ENCODE measurements at regions not wholly inside any gene's neighbourhood (a gene's known extent, or its start where the extent isn't known, plus 50 kb on each side); places are given as distances from the start of the nearest gene placed in this dataset.

DNA sequence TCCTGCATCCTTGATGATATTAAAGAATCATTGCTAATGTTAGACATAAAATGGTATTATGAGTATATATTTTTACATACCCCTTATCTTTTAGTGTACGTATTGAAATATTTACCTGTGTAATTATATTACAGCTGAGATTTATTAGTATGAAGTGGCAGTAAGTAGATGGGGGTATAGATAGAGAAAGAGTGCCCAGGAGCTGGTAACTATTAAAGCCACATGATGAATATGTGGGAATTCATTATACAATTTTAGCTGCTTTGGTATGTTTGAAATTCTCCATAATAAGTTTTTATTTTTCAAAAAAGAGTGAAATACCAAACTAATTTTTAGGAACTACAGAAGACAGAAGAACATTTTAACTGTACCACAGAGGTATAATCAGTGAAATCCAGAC, 339.0 kb downstream of the PLPP3 start:
- Histone ChIP-seq H3K9me3 (ENCODE audit: low read length) (peaks cover 9% of the 10 kb centered on the region), H3K79me2 (ENCODE audit: insufficient read depth, low read length) (no peaks in the 10 kb centered on the region), H3K36me3 (replicated peaks in 1 of 2; ENCODE audit: control insufficient read depth in 1 of 2, insufficient read depth in 2 of 2, low read length in 2 of 2) (no peaks in the 10 kb centered on the region), H3K4me1 (ENCODE audit: insufficient read depth, low read length) (peaks cover 17% of the 10 kb centered on the region), H3K4me3 (replicated peaks in 1 of 3; ENCODE audit: insufficient read depth in 1 of 3, low read depth in 2 of 3, low read length in 3 of 3) (no peak overlapping the region), H3K4me2 (ENCODE audit: low read depth, low read length) (no peak overlapping the region), H4K20me1 (ENCODE audit: insufficient read depth, low read length) (no peaks in the 10 kb centered on the region), H2AFZ (ENCODE audit: low read length) (no peak overlapping the region), H3K9ac (ENCODE audit: insufficient read depth, low read depth, low read length) (no peak overlapping the region), H3K27ac (ENCODE audit: extremely low read length, insufficient read depth, low read length) (no peak overlapping the region), H3K27me3 (ENCODE audit: control insufficient read depth in 1 of 2, insufficient read depth in 2 of 2, low read length in 2 of 2) (no peaks in the 10 kb centered on the region)
- intact Hi-C loops (cut with micrococcal nuclease; ENCODE audit: unreplicated experiment): no loop called here
- ATAC-seq: no peak
- no peak for DNase-seq (ENCODE audit: low spot score)
- BruUV-seq (replicated peaks): no TSS peak
- CTCF ChIA-PET (ENCODE audit: low intra/inter-chr PET ratio, low total read pairs): no interaction called here
- POLR2A ChIA-PET: no interaction called here
- TF ChIP-seq, protein P1, sequence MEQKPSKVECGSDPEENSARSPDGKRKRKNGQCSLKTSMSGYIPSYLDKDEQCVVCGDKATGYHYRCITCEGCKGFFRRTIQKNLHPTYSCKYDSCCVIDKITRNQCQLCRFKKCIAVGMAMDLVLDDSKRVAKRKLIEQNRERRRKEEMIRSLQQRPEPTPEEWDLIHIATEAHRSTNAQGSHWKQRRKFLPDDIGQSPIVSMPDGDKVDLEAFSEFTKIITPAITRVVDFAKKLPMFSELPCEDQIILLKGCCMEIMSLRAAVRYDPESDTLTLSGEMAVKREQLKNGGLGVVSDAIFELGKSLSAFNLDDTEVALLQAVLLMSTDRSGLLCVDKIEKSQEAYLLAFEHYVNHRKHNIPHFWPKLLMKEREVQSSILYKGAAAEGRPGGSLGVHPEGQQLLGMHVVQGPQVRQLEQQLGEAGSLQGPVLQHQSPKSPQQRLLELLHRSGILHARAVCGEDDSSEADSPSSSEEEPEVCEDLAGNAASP (CRISPR knock-in tag; IDR thresholded peaks at IDR 0.05; ENCODE audit: borderline replicate concordance): no peak
- TF ChIP-seq ZNF543 (CRISPR knock-in tag; IDR thresholded peaks at IDR 0.05) (no peak), FIP1L1 (IDR thresholded peaks at IDR 0.05; ENCODE audit: borderline replicate concordance, insufficient read depth, low read depth, low read length) (no peak), NFATC3 (CRISPR knock-in tag; IDR thresholded peaks at IDR 0.05) (no peak), CBX5 (CRISPR knock-in tag; IDR thresholded peaks at IDR 0.05; ENCODE audit: borderline replicate concordance) (no peak), SMARCE1 (IDR thresholded peaks at IDR 0.05; ENCODE audit: borderline replicate concordance) (no peak), ZNF510 (CRISPR knock-in tag; IDR thresholded peaks at IDR 0.05; ENCODE audit: low read depth) (no peak), MEF2D (CRISPR knock-in tag; IDR thresholded peaks at IDR 0.05) (no peak), ZNF567 (CRISPR knock-in tag; IDR thresholded peaks at IDR 0.05; ENCODE audit: borderline replicate concordance) (no peak), ZNF772 (CRISPR knock-in tag; IDR thresholded peaks at IDR 0.05) (no peak), ZNF572 (CRISPR knock-in tag; IDR thresholded peaks at IDR 0.05) (no peak), ZNF234 (CRISPR knock-in tag; conservative IDR thresholded peaks at IDR 0.05) (no peak), U2AF1 (optimal IDR thresholded peaks at IDR 0.05; ENCODE audit: low read depth, low read length) (no peak), MAFG (CRISPR knock-in tag; IDR thresholded peaks at IDR 0.05) (no peak), ARID2 (CRISPR knock-in tag; IDR thresholded peaks at IDR 0.05; ENCODE audit: borderline replicate concordance) (no peak)
- TF ChIP-seq, protein P2, sequence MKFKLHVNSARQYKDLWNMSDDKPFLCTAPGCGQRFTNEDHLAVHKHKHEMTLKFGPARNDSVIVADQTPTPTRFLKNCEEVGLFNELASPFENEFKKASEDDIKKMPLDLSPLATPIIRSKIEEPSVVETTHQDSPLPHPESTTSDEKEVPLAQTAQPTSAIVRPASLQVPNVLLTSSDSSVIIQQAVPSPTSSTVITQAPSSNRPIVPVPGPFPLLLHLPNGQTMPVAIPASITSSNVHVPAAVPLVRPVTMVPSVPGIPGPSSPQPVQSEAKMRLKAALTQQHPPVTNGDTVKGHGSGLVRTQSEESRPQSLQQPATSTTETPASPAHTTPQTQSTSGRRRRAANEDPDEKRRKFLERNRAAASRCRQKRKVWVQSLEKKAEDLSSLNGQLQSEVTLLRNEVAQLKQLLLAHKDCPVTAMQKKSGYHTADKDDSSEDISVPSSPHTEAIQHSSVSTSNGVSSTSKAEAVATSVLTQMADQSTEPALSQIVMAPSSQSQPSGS (CRISPR knock-in tag; IDR thresholded peaks at IDR 0.05): no peak
- FAIRE-seq: no peak
- WGBS (ENCODE audit: low lambda C conversion rate): 4% methylated on average over 1 of the region's 1 CpG
- in situ Hi-C loops (cut with HindIII; ENCODE audit: extremely low pct_ligation_motif_present, low pct_unique_long_range_greater_than_20kb): no loop called here
